Heart left ventricle (tissue), 13 donors: ENCODE measurements at regions not wholly inside any gene's neighbourhood (a gene's known extent, or its start where the extent isn't known, plus 50 kb on each side); places are given as distances from the start of the nearest gene placed in this dataset.

Source experiments
- POLR2A ChIP-seq, 2 donors: fragments of 450-650 bp; IDR thresholded peaks; one replicate each; pipeline ENCODE4 v1.6.1; 2017; ENCODE audit warnings: antibody characterized with exemption in 2 of 2, mild to moderate bottlenecking in 2 of 2, moderate library complexity in 2 of 2
- TF ChIP-seq, protein P1 (sequence below), 12 donors: fragments of 200-600 bp; sonication (generic) in 4 of 12; IDR thresholded peaks; one replicate each; pipeline versions ENCODE4 v1.5.0 to v1.8.0; 2018 to 2022; ENCODE audit warnings: antibody characterized with exemption in 12 of 12, mild to moderate bottlenecking in 5 of 12
- donor health status: ischemic (EF 13 %, LVEDD 7.1; RV severe dilation, severe dysfunction).
- donor health status: DM: no; HTN: yes; CAD: no.
- donor health status: DM: no; HTN: no; CAD: no.
- donor health status: ischemic (EF 25% LVEDD 6.9; RV normal size, moderate dysfunction).
- donor health status: ischemic (EF 25% LVEDD 5.7; RV mildly dilated, moderate dysfunction).
- donor health status: ischemic (EF 35%, LVEDD 5.7; RV mildly dilated, moderate dysfunction).
- donor health status: nonischemic (EF 11% LVEDD 7.7; RV severe dilation, severe dysfunction).
- donor health status: DM: yes; HTN: yes; CAD: no.
- donor health status: PGD.
- donor health status: ischemic (EF 29% LVEDD 5.4; RV normal size, mild dysfunction).
- donor health status: nonischemic (EF 23%, LVEDD 6.1; RV moderate dilation, normal function).

DNA sequence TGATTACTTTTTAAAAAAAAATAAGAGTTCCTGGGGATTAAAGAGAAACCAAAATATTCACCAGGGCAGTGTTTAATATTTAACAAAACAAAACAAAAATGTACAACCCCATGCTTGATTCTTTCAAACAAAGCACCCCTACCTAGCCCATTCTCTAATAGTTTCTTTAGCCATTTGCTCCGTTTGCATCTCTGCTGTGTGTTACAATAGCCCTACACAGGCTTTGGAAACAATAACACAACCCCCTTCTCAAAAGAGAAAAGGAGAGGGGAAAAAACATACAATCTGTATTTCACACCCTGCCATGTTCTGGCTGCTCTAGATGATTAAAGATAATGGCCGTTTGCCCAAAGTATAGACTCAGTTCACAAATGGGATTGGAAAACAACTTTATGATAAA lies 302.9 kb downstream of the CPS1 start:
- TF ChIP-seq, protein P1, sequence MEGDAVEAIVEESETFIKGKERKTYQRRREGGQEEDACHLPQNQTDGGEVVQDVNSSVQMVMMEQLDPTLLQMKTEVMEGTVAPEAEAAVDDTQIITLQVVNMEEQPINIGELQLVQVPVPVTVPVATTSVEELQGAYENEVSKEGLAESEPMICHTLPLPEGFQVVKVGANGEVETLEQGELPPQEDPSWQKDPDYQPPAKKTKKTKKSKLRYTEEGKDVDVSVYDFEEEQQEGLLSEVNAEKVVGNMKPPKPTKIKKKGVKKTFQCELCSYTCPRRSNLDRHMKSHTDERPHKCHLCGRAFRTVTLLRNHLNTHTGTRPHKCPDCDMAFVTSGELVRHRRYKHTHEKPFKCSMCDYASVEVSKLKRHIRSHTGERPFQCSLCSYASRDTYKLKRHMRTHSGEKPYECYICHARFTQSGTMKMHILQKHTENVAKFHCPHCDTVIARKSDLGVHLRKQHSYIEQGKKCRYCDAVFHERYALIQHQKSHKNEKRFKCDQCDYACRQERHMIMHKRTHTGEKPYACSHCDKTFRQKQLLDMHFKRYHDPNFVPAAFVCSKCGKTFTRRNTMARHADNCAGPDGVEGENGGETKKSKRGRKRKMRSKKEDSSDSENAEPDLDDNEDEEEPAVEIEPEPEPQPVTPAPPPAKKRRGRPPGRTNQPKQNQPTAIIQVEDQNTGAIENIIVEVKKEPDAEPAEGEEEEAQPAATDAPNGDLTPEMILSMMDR (IDR thresholded peaks at IDR 0.05): no peak
- no peak for TF ChIP-seq POLR2A (IDR thresholded peaks at IDR 0.05)
